ENCODE measurements at regions not wholly inside any gene's neighbourhood (a gene's known extent, or its start where the extent isn't known, plus 50 kb on each side); places are given as distances from the start of the nearest gene placed in this dataset.

DNA sequence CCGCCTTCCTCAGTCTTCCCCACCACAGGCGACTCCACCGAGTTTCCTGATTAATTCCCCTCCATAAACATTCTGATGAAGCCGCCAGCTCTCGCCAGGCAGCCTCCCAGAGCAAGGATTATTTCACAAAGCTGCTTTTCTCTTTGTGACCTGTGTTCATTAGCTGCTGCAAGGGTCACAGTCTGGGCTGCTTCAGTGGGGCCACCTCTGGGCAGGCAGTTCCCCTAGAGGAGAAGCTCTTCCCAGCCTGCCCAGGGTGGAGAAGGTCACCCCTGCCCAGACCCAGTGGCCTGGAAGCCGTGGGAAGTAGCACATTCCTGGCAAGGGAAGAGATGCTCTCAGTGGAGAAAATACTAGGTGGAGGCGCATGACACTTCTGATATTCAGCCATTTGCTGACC, 58.4 kb upstream of the RAPGEF1 start:
- no peak for DNase-seq (ENCODE audit: low spot score)
- no peaks in the 10 kb centered on the region for H3K9me3 Mint-ChIP-seq (ENCODE audit: unreplicated experiment)
- TF ChIP-seq, protein P1, sequence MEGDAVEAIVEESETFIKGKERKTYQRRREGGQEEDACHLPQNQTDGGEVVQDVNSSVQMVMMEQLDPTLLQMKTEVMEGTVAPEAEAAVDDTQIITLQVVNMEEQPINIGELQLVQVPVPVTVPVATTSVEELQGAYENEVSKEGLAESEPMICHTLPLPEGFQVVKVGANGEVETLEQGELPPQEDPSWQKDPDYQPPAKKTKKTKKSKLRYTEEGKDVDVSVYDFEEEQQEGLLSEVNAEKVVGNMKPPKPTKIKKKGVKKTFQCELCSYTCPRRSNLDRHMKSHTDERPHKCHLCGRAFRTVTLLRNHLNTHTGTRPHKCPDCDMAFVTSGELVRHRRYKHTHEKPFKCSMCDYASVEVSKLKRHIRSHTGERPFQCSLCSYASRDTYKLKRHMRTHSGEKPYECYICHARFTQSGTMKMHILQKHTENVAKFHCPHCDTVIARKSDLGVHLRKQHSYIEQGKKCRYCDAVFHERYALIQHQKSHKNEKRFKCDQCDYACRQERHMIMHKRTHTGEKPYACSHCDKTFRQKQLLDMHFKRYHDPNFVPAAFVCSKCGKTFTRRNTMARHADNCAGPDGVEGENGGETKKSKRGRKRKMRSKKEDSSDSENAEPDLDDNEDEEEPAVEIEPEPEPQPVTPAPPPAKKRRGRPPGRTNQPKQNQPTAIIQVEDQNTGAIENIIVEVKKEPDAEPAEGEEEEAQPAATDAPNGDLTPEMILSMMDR (IDR thresholded peaks at IDR 0.05; ENCODE audit: unreplicated experiment), result no peak
- no peak overlapping the region for H3K4me3 Mint-ChIP-seq (ENCODE audit: unreplicated experiment)
- no peaks in the 10 kb centered on the region for H3K36me3 Mint-ChIP-seq (ENCODE audit: low read depth, unreplicated experiment)
- peaks cover 5% of the 10 kb centered on the region for H3K4me1 Mint-ChIP-seq (ENCODE audit: unreplicated experiment)
- H3K27ac Mint-ChIP-seq (ENCODE audit: unreplicated experiment), result no peak overlapping the region
- H3K27me3 Mint-ChIP-seq (ENCODE audit: unreplicated experiment), result peaks cover 6% of the 10 kb centered on the region

DNA sequence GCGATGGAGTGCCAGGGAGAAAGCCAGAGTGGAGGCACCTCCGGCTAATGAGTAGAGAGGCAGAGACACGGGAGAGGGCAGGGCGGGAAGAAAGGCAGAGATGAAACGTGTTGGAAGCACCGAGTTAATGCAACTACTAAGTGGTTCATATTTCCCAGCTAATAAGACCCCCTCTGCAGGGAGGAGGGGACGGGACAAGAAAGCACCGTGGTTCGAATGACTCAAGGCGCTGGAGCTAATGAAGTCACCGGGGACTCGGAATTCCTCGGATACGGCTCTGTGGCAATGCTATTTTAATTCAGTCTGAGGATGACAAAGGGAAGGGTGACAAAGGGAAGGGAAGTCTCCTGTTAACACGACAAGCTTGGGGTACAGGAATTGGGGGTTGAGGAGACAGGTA, 54.5 kb upstream of the RAPGEF1 start:
- no peaks in the 10 kb centered on the region for H3K36me3 Mint-ChIP-seq (ENCODE audit: low read depth, unreplicated experiment)
- no peak for DNase-seq (ENCODE audit: low spot score)
- peaks cover 5% of the 10 kb centered on the region for H3K4me1 Mint-ChIP-seq (ENCODE audit: unreplicated experiment)
- H3K27me3 Mint-ChIP-seq (ENCODE audit: unreplicated experiment), result peaks cover 5% of the 10 kb centered on the region
- TF ChIP-seq, protein P1 (IDR thresholded peaks at IDR 0.05; ENCODE audit: unreplicated experiment), result no peak
- no peak overlapping the region for H3K4me3 Mint-ChIP-seq (ENCODE audit: unreplicated experiment)
- no peak overlapping the region for H3K27ac Mint-ChIP-seq (ENCODE audit: unreplicated experiment)
- H3K9me3 Mint-ChIP-seq (ENCODE audit: unreplicated experiment), result no peaks in the 10 kb centered on the region

DNA sequence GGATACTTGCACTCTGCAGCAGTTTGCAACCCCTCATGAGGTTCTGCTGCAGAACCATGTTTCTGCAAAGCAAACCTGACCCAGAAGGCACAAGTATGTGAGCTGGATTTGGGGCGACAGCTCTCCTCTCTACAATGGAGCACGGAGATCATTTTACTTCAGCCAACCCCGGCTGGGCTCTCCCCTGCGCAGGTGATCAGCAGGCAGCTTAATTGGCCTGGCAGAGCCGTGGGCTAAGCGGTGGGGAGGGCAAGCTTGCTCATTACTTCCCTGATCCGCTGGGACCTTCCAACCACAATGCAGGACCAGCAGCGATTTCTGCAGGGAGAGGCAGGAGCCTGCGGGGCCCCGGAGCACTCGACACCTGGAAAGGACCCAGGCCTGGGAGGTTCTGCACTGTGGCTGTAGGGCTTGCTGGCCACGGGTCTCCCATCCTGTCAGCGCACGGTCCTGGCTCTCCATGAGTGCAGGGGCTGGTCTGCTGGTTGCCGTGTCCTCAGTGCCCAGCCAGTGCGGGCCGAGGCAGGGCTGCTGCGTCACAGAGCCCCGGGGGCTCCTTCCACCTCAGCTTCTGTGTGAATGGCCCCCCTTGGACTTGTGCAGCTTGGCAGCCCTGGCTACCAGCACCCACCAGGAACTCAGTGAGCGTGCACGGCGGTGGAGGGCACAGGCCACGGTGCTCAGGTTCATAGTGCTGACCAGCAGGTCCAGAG, 51.8 kb upstream of the RAPGEF1 start:
- Mint-ChIP-seq H3K4me3 (ENCODE audit: unreplicated experiment) (no peak overlapping the region), H3K27ac (ENCODE audit: unreplicated experiment) (no peak overlapping the region), H3K36me3 (ENCODE audit: low read depth, unreplicated experiment) (no peaks in the 10 kb centered on the region), H3K4me1 (ENCODE audit: unreplicated experiment) (peaks cover 5% of the 10 kb centered on the region), H3K9me3 (ENCODE audit: unreplicated experiment) (no peaks in the 10 kb centered on the region), H3K27me3 (ENCODE audit: unreplicated experiment) (peaks cover 6% of the 10 kb centered on the region)
- no peak for DNase-seq (ENCODE audit: low spot score)
- TF ChIP-seq, protein P1 (IDR thresholded peaks at IDR 0.05; ENCODE audit: unreplicated experiment), result no peak
